ENCODE measurements at regions not wholly inside any gene's neighbourhood (a gene's known extent, or its start where the extent isn't known, plus 50 kb on each side); places are given as distances from the start of the nearest gene placed in this dataset.

- Histone ChIP-seq H2BK20ac (ENCODE audit: low read depth, low read length) (no peak overlapping the region), H3K27ac (ENCODE audit: insufficient read depth, low read length) (no peak overlapping the region), H4K20me1 (ENCODE audit: insufficient read depth, low read length) (no peaks in the 10 kb centered on the region), H2BK5ac (ENCODE audit: low read depth, low read length, poor library complexity, severe bottlenecking) (no peak overlapping the region), H3K9me1 (ENCODE audit: insufficient read depth, low read length) (no peaks in the 10 kb centered on the region), H2BK15ac (ENCODE audit: low read depth, low read length) (no peak overlapping the region), H2AK9ac (replicated peaks; ENCODE audit: low read depth, low read length, poor library complexity) (no peak overlapping the region), H2AFZ (replicated peaks; ENCODE audit: low read length, poor library complexity) (no peak overlapping the region), H3K79me1 (ENCODE audit: low read depth in 1 of 2, low read length in 2 of 2) (no peaks in the 10 kb centered on the region), H4K91ac (ENCODE audit: insufficient read depth, low read depth, low read length) (no peak overlapping the region), H3K4me2 (ENCODE audit: low read depth, low read length) (no peak overlapping the region), H2BK120ac (ENCODE audit: low read depth, low read length) (no peak overlapping the region), H4K8ac (ENCODE audit: low read depth in 2 of 2, low read length in 2 of 2) (no peak overlapping the region), H3K4me1 (ENCODE audit: control insufficient read depth, insufficient read depth, low read length) (no peaks in the 10 kb centered on the region), H4K5ac (ENCODE audit: low read depth, low read length) (no peak overlapping the region), H3K4ac (ENCODE audit: low read depth, low read length) (no peak overlapping the region), H3K4me3 (ENCODE audit: insufficient read depth, low read depth, low read length) (no peak overlapping the region), H3K18ac (ENCODE audit: low read depth, low read length) (no peak overlapping the region), H3K9ac (ENCODE audit: low read depth, low read length) (no peak overlapping the region), H3K36me3 (ENCODE audit: control insufficient read depth, insufficient read depth, low read length) (no peaks in the 10 kb centered on the region), H3K9me3 (ENCODE audit: control insufficient read depth, insufficient read depth, low read length) (no peaks in the 10 kb centered on the region), H3K27me3 (ENCODE audit: control insufficient read depth, insufficient read depth, low read length) (no peaks in the 10 kb centered on the region), H3K56ac (ENCODE audit: extremely low read depth, insufficient read depth, low read length) (no peak overlapping the region), H3K23ac (ENCODE audit: low read depth, low read length) (no peak overlapping the region), H2AK5ac (ENCODE audit: low read depth, low read length) (no peak overlapping the region), H3K14ac (replicated peaks; ENCODE audit: low read depth, low read length) (no peak overlapping the region)
- DNase-seq (no peak), ATAC-seq (ENCODE audit: low read depth) (no peak)
- intact Hi-C loops (cut with micrococcal nuclease), result loop anchor here (10.0 kb wide), 1 partner anchor 58 kb away; no protein-coding TSS in a partner anchor
- BruUV-seq (replicated peaks), result no TSS peak
- TF ChIP-seq CHD1 (IDR thresholded peaks at IDR 0.05; ENCODE audit: low read depth, low read length) (no peak), ELK1 (IDR thresholded peaks at IDR 0.05; ENCODE audit: borderline replicate concordance, low read depth, low read length) (no peak), FOS (IDR thresholded peaks at IDR 0.05; ENCODE audit: low read depth, low read length) (no peak), CEBPB (IDR thresholded peaks at IDR 0.05; ENCODE audit: low read depth, low read length) (no peak), MAFK (IDR thresholded peaks at IDR 0.05; ENCODE audit: low read depth, low read length) (no peak), NFE2L2 (IDR thresholded peaks at IDR 0.05; ENCODE audit: low read depth, low read length) (no peak), POLR2A (IDR thresholded peaks at IDR 0.05; ENCODE audit: low read depth, low read length) (no peak), RFX5 (IDR thresholded peaks at IDR 0.05; ENCODE audit: low read depth, low read length) (no peak), SMC3 (IDR thresholded peaks at IDR 0.05; ENCODE audit: low read depth, low read length) (no peak), CTCF (conservative IDR thresholded peaks at IDR 0.05; ENCODE audit: low read depth, low read length) (no peak), MAZ (IDR thresholded peaks at IDR 0.05; ENCODE audit: borderline replicate concordance, low read depth, low read length) (no peak), USF2 (IDR thresholded peaks at IDR 0.05; ENCODE audit: low read depth, low read length) (no peak), MXI1 (IDR thresholded peaks at IDR 0.05; ENCODE audit: borderline replicate concordance, low read depth, low read length) (no peak), RAD21 (IDR thresholded peaks at IDR 0.05; ENCODE audit: low read length) (no peak)
- WGBS, 2 experiments (ENCODE audit: extremely low coverage in 2 of 2, insufficient read length in 1 of 2), result no CpG with 5 or more reads among the region's 3 CpGs
- POLR2A ChIA-PET (ENCODE audit: unreplicated experiment), result interaction anchor here (0.6 to 0.7 kb wide), 2 partner anchors 13 to 576 kb away, joined by 5 to 8 read pairs; no protein-coding TSS in a partner anchor
- in situ Hi-C loops (cut with MboI; ENCODE audit: low sequenced_read_pairs), result no loop called here
- CTCF ChIA-PET, result no interaction called here
- dilution Hi-C loops (cut with HindIII; ENCODE audit: low sequenced_read_pairs, unreplicated experiment), result no loop called here
Measured at GRCh38 chr3:148246291-148246923, 451.3 kb upstream of the AGTR1 start.

Data from IMR-90 (cell line).